SK-N-DZ (cell line): ENCODE measurements at regions not wholly inside any gene's neighbourhood (a gene's known extent, or its start where the extent isn't known, plus 50 kb on each side); places are given as distances from the start of the nearest gene placed in this dataset.

ENCODE experiments used
- DNase-seq: peaks from one replicate; pipeline ENCODE4 v3.0.0-alpha.2; 2015; ENCODE audit warnings: low spot score

DNA sequence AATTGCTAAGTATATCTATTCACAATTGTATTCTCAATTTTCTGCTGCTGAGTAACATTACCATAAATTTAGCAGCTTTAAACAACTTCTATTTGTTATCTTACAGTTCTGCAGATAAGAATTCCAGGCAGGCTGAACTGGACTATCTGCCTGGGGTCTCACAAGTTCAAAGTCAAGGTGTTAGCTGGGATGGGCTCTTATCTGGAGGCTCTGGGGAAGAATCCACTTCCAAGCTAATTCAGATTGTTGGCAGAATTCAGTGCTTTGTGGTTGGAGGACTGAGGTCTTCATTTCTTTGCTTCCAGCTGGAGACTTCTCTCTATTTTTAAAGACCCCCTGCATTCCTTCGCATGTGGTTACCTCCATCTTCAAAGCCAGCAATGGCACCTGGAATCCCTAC is 329.9 kb upstream of the ISX start:
- no peak for DNase-seq

DNA sequence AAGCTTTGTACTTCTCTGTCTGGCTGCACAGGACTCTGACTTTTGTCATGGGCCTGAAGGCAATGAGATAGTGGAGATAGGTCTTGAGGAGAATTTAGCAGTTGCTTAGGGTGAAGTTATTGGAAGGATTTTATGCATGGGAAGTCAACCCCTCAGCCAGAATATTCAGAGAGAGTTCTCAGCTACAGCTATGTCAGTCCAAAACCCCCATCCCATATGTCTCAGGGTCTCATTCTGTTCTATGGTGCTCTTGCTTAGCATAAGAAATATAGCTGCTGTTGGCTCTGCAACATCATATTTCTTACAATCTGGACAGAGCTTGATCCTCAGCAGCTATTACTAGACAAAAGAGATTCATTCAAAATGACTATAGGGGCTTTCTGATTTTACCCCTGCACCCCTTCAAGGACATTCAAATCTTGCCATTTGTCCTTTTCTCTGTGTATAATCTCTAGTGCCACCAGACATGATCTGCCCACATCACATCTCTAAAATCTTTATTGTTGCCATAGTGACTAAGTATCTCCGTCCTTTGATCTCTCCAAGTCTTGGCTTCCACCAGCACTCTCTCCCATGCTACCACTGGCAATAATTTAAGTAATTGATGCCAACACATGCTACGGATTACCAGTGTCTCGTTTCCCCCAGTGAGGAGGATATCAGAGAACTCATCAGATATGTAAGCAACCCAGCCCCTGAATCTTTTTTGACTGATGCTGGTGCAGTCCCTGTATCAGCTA is 327.1 kb upstream of the ISX start:
- DNase-seq = no peak

DNA sequence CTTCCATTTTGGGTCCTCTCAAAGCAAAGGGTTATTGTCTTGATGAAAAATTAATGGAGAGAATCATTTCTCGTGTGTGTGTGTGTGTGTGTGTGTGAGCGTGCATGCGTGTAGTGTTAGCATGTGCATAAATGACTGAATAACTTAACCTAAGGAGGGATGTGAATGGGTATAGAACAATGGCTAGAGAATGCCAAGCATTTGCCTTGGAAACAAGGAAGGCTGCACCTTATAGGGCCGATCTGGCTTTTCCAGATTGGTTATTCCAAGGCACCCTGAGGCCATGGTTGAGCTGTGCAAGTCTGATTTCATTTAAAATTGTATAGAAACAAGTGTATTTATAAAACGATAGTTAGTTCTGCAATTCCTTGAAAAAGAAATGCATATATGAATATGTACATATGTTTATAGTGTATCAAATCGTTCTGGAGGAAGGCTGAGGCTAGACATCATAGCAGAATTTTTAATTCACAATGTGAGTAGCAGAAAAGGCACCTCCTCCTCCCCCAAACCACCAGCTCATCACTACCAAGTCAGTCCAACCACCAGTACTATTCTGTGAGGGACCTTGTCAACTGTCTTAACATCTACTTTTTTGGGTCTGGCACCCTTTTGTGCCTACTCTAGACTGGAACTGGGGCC is 322.7 kb upstream of the ISX start:
- DNase-seq = no peak

DNA sequence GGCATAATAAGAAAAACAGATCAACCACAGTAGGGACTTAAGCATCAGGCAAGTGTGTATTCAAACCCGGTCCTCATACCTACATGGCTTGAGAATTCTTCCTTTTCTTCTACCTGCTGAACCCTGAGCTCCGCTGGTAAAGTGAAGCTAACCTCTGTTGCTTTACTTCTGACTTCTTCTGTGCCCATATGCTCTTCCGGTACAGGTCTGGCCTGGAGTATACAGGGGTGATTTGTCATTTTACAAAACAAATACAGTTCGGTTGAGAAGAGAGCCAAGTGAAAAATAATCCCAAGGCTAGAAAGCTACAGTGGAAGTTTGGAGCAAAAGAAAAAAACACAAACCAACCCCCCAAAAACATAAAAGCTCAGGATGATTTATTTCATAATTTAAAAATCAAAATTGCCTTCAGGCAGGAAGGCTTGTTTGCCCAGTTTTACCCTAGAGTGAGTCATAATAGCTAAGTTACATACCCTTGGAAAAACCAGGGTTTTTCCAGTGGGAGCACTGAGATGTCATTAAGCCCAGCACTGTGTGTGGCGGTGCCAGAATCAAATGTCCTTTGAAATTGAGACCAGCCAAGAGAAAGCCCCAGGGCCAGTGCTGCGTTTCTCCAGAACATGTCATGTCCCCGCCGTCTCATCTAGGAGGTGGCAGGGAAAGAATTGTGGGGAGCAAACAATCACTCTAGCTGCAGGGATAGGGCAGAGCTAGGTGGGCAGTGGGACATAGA is 305.5 kb upstream of the ISX start:
- no peak for DNase-seq

DNA sequence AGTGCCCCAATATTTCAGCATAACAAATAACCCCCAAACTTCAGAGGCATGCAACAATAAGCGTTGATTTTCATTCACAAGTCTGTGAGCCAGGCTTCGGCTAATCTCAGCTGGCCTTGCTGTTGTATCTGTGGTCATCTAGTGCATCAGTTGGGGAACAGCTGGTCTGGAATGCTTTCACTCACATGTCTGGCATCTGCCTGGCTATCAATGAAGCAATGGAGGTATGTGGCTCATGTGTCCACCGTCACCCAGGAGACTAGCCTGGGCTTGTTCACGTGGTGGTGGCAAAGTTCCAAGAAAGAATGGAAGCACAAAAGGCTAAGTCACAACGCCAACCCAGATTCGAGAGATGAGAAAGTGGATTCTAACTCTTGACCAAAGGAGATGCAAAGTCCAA is 304.8 kb upstream of the ISX start:
- DNase-seq = no peak

DNA sequence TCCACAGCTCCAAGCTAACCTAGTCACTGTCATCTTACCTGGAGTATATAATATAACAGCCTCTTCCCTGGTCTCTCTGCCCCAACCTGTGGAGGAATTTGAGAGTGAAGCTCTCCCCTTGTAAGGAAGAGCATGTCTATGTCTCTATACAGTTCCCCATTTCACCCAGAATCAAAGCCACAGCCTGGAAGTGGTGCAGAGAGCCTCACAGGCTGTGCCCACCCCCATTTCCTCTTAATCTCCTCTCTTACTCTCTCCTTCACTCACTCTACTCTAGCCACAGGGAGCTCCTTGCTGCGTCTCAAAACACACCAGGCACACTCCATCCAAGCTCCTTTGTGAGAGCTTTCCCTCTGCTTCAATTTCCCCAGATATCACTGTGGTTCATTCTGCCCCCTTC is 302.5 kb upstream of the ISX start:
- no peak for DNase-seq

DNA sequence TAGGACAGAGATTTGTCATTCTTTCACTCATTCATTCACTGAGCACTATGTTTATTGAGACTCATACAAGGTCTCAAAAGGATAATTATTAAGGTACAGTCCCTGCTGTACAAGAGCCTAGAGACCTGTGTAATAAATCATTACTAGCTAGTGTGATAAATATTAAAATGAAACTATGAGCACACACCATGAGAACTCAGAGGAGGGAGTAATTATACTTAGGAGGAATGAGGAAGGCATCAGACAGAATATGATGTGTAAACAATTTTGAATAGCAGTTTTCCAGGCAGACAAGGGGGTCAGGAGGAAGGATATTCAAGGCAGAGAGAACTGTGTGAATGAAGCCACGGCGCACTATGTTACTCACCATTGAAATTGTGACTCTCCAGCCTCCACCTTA is 300.8 kb upstream of the ISX start:
- DNase-seq = no peak

DNA sequence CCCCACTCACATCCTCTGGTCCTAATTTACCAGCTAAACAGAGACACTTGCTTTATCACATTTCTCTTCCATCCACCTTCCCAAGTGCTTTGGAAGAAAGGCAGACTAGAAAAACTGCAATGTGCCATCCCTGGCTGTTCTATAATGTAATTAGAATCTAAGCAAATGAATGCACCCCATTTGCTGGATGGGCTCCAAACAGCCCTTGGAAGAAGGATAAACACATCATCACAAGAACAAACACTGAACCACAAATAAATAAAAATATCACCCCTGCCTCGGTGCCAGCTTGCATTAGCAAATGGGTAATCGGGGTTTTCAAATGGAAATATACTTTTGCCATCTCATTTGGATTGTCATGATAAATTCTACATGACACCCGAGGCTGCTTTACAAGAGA is 296.6 kb upstream of the ISX start:
- DNase-seq = no peak

DNA sequence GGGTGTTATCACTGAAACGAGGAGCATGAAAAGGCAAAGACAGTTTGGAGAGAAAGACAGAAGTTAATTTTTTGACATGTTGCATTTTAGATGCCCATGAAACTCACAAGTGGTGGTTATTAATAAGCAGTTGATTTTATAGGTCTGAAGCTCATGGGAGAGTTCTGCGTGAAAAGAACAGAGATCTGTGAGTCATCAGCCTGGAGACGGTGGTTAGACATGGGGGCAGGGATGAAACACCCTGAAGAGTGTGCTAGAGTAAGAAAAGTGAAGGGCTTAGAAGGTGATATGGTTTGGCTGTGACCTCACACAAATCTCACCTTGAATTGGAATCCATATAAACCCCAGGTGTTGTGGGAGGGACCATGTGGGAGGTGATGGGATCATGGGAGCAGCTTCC is 289.1 kb upstream of the ISX start:
- DNase-seq = no peak

DNA sequence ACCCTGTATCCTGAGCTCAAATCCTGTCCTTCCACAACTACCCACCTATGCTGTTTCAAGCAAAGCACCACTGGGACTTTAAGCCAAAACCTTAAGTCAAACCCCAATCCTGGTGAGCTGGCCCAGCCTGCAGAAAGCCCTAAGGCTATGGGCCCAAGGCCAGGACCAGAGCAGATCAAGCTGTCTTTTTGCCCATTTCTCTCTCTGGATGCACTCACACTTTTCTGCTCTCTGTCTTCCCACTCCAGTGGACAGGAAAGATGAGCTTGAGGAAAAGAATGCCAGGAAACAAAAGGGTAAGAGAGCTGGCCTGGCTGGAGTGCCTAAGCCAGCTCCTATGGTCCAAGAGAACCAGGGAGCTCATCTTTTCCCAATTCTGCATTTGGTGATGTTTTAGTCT is 284.3 kb upstream of the ISX start:
- DNase-seq = no peak

DNA sequence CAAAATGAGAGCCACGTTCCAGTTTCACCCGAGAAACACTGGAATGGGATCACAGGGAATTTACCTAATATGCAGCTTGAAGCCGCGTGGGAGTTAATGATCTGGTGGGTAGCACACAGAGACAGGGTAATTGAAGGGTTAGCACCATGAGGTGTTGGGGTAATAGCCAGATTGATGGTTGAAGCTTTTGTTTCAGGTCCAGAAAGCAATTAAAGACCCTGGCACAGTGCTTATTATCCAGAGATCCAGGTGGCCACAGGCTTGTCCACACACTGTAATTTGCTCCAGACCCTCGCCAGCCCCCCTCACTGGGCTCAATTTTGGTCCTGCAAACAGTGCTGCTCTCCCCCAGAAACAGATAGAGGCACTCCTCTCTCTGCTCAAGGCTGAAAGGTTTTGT is 282.5 kb upstream of the ISX start:
- no peak for DNase-seq

DNA sequence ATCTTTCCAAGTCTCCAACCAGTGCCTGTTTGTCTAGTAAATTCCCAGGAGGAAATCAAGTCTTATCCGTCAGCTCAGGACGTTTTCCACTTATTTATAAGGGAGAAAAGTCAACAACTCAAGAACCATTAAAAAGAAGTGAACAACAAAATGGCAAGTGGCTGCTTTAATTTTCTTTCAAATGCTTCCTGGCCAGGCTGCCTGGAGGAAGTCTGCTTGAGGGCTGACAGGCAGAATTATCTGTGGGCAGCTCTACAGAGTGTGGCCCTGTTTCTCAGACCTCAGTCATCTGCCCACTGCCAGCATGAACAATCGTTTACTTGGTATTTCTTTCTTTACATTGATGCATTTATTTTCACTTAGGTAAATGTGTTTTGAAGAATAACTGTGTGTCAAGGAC is 281.9 kb upstream of the ISX start:
- DNase-seq = no peak

DNA sequence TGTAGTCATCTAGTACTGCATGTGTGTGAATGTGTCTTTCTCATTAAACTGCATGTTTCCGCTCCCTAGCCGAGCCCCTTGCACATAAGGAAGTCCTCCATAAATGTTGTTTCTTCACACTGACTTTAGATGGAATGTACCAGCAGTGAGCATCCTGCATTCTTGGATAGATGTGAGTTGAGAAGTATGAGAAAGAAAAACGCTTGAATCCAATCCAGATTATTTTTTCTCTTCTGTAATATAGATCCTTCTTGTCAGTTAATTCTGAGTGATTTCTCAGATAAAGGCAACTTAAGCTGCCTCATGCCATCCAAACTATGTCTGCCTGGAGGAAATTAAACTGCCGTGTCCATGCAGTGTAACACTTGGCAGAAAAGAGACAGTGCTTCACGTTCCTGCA is 268.1 kb upstream of the ISX start:
- no peak for DNase-seq

DNA sequence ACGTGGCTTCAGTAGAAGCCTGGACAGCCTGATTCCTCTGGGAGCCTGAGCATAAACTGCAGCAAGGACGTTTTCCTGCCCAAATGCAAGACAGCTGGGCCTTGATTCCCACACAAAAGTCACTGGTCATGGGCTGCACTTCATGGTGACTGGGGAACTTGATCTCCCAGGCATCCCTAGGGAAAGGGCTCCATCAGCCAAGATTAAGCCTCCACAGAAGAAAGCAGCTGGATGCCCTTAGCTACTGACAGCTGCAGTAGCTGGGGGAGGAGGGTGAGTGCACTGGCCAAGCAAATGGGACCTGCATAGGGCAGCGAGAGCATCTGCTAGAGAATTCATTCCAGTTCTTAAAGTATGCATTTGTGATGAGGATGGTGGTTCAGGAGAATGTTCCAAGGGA is 267.4 kb upstream of the ISX start:
- DNase-seq = no peak

DNA sequence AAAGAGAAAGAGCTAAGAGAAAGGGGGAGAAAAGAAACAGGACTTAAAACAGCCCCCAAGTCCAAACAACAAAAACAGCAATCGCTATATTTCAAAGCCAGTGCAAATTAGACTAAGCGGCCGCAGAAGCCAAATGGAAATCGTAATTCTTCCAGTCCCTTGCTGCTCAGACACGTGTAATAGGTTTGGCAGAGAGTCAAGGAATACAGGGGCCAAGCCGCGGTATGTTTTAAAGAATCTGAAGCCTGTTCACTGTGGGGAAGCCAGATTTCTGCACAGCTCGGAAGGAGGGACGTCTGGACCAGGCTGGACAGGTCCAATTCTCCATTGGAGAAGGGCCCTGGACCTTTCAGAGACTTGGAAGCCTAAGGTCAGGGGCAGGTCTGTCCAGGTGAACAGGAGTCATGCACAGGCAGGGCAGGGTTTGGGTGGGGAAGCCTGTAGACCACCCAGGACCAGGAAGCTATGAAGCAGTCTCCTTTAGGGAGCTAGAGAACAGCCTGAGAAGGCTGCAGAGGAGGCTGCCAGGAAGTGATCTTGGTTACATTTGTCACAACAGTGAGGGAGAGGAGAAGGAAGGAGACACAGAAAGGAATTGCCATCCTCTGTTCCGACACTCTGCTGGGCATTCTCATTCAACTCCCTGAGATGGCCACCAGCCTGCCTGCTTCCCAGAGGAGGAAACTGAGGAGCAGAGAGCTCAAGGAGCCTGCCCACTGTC is 265.5 kb upstream of the ISX start:
- DNase-seq = no peak

DNA sequence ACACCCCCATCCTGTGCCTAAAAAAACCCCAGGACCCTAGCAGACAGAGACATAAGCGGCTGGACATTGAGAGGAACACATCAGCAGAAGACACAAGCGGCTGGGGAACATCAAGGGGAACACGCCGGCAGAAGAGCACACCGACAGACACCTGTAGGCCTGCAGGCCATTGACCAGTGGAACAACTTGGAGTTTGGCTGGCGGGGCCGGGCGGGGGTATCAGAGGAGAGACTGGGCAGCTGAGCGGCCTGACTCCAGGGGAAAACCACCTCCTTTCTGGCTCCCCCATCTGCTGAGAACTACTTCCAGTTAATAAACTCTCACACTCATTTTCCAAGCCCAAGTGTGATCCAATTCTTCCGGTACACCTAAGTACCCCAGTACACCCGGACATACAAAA is 264.7 kb upstream of the ISX start:
- no peak for DNase-seq

DNA sequence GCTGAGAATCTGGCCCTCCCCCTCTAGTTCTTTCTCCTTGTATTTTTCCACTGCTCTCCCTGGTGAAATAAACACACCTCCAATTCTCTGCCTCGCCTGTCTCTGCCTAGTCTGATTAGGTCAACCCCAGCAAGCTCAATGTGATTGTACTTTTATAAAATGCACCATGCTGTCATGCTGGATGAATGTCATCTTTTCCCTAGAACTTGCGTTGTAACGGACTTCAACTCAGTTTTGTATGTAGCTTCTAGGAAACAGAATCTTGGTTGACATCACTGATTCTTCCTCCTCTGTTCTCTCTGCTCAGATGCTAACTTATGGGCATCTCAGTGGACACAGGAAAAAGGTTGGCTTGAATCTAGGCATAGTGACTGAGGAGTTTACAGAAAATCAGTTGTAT is 261.9 kb upstream of the ISX start:
- no peak for DNase-seq

DNA sequence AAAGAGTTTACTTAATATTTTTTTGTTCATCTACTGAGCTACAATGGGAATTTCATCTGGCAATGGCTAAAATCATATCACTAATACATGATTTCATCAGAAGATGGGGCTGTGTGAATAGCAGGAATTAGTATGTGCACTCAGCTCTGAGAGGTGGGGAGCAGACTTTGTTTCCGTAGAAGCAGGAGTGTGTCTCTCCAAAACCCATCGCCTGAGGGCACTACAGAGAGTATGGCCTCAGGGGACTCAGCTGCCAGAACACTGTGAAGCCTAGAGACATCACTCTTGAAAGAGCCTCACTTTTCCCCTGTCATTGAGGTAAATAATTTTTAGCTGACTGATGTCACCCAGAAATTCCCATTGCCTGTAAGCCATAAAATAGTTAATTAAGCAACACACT is 261.4 kb upstream of the ISX start:
- no peak for DNase-seq

DNA sequence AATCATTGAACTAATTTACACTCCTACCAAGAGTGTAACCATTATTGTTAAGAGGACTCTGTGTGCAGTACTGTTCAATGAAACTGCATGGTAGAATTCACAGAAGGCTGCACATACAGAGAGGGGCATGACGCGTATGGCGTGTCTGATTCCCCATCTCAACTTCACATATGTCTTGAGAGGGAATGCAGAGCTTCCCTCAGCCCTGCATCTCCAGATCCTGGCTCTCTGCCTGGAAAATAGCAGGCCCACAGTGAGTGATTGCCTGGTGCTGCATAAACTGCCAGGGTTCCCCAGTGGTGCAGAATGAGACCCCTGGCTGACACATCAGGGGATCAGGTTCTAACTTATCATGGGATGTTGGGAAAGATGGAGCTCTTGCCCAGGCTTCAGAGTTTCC is 260.2 kb upstream of the ISX start:
- DNase-seq = no peak

DNA sequence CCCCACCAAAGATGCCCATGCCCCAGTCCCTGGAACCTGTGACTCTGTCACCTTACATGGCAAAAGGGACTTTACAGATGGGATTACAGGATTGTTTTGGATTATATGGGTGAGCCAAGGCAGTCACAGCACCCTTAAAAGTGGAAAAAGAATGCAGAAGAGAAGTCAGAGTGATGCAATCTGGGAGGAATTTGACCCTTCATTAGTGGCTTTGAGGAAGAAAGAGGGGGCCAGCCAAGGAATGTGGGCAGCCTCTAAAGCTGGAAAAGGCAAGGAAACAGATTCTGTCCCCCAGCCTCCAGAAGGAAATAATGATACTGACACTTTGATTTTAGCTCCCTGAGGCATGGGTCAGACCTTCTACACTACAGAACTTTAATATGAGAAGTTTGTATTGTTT is 257.3 kb upstream of the ISX start:
- DNase-seq = no peak

DNA sequence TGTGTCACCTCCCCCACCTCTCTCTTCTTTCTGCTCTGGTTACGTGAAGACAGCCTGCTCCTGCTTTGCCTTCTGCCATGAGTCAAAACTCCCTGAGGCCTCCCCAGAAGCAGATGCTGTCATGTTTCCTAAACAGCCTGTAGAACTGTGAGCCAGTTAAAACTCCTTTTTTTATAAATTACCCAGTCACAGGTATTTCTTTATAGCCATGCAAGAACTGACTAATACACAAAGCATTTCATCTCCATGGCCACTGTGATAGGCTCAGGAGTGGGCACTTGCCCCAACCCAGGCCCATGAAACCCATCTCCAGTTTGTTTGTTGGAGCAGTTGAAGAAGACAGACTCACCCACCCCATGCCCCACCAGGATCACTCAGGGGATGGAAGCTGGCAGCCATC is 253.3 kb upstream of the ISX start:
- DNase-seq = no peak

DNA sequence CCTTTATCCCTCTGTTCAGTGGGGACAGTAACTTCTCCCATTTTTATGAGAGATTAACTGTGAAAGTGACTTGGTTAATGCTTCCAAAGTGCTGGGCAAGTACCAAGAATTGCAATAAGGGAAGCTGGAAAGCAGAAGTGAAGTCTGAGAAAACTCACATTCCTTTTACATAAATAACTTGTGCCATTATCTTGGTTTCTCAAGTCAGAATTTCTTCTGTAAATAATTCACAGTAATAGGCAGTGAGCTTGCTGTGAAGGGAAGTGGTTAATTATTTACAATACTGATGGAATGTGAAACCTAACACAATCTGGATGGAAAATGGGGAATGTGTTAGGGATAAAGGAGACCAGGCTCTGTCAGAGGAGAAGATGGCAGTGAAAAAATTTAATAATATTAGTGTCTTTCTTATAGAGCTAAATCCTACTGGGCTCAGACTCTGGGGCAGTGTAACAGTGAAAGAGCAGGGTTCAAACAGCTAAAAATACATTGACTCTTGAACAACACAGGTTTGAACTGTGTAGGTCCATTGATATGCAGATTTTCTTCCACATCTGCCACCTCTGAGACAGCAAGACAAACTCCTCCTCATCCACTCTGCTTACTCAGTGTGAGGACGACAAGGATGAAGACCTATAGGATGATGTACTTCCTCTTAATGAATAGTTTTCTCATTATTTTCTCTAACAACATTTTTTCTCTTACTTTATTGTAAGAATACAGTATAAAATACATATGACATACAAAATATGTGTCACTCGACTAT is 251.5 kb upstream of the ISX start:
- DNase-seq = no peak
